NCI-H82 (cell line): ENCODE measurements at regions not wholly inside any gene's neighbourhood (a gene's known extent, or its start where the extent isn't known, plus 50 kb on each side); places are given as distances from the start of the nearest gene placed in this dataset.
A peak's percentile ranks its signal among the peaks of the same experiment; 100 is the strongest.

Experiments
- DNase-seq: peaks from one replicate; lab custom pipeline; 2025; lab: John Stamatoyannopoulos, UW

DNA sequence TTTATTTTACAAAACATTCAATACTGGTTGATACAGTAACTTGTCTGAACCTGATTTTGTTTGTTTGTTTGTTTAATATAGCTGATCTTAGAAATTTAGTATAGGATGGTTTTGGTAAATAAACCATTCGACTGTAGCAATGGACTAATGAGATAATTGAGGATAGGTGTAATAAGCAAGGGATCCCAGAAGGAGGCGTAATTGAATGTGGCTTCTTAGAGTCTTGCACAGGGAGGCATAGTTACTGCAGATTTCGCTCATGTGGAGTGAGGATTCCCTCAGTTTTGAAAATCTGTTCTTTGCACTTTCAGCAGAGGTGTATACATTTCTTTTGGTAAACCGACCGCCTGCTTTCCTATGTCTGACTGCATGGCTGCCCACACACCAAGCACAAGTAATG, 709.6 kb downstream of the SOCS6 start:
- DNase-seq: peak; percentile 12

DNA sequence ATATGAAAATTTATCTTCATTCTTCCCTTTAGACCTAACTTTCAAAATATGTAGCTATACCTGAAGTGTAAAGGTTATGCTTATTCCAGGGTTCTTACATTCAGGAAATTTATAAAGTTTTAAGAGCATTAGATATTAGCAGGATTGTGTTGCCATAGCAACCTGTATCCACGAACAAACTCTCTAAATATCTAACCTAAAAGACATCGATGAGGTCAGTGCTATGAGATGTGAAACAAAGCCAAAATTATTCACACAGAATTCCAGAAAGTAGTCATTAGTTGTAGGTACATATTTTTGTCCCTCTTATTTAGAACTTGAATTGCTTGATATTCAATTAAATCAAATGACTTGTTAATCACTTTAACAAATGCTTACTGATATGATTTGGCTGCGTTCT, 705.3 kb downstream of the SOCS6 start:
- DNase-seq: no peak

DNA sequence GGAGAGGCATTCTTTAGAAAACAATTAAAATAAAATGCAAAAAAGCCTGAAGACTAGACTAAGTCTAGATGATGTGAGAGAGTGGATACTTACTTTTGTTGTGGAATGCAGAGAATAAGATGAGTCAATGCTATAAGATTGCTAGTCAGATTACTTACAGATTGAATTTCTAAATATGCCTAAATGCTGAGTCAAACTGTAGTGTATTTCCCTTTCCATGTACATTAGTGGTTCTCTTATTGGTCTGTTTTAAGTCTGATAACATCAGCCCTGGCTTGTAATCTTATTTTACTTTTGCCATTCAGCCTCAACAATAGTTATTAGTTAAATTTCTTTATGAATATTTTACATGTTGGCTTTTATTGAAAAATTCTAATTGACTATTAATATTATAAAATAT, 702.7 kb downstream of the SOCS6 start:
- DNase-seq: no peak

DNA sequence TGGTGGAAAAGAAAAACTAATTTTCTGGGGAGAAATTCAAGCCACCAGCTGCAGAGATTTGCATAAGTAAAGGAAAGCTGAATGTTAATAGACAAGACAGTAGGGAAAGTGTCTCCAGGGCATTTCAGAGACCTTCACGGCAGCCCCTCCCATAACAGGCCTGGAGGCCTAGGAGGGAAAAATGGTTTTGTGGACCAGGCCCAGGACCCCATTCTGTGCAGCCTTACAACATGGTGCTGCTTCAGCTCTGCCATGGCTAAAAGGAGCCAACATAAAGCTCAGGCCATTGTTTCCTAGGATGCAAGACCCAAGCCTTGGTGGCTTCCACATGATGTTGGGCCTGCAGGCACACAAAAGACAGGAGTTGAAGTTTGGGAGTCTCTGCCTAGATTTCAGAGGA, 697.1 kb downstream of the SOCS6 start:
- DNase-seq: no peak

DNA sequence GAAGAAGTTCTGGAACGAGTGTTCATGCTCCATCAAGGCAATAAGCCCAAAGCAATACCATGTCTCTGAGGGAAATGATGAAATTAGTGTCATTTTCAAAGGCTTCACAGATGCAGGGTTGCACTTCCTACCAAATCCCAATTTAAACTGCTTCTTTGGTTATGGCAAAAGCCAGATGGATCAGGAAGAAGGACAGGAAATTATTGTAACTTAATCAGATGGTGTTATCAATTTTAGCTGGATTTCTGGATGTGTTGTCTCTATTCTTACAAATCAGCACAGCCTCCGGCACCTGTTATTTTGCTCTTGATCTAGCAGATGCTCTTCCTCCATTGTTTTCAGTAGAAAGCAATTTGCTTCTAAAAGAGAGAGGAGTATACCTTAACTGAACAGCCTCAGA, 693.4 kb downstream of the SOCS6 start:
- no peak for DNase-seq

DNA sequence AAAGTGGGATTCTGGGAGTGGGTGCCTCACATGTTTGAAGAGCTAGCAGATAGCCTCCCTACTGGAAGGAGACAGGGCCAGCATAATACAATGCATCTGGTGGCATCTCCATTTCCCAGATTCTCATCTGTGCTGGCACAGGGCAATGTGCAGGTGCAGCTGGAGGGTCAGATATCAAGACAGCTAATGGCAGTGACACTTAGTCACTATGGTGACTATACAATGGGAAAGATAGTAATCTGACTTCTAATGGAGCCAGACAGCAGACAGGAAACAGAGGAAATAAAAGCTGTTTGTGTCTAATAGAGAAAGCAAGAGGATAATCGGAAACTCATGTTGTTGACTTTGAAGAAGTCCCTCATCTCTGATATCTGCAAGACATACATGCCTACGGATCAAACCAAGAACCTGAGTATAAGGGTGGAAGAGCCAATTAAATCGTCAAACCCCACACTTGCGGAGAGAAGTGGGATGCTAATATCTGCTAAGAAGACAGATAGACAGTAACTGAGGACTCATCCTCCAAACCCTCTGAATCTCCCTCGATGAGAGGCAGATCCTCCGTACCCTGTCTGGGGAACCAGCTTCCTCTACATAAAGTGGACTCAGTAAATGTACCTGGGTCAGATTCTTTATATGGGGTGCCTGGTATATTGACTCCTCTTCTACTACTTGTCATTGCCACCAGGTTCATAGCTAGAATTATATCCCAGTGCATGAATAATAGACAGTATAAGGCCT, 692.7 kb downstream of the SOCS6 start:
- no peak for DNase-seq

DNA sequence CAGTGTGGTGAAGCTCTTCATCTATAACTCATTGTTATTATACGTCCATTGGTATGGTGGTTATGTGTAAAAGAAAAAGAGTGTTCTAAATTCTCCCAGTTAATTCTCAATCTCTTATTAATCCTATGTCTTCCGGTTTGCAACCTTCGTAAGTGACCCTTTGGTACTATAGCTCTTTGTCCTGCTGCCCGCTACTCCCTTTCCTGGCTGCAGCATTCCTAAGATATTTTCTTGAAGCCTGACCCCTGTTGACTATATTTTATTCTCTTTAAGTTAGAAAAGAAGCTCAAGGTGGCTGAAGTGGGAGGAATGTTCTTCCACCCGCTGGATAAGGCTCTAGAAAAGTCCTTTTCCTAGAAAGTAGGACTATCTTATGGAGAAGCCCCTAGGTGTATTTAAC, 684.8 kb downstream of the SOCS6 start:
- no peak for DNase-seq

DNA sequence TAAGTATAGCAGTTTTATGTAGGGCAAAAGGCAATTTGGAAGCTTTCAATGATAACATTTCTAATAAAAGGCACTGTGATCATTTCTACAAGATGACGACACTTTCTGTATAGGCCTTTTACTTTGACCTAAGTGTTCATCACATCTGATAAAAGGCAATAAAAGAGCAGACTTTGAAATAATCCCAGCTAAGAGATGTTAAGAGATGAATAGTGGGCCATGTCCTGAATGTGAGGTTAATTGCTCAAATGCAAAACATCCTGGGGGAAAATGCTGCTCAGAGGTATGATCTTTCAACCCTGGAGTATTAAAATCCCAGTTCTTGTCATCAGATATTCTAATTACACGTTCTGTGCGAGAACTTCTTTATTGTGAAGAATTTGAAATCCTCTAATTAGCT, 677.6 kb downstream of the SOCS6 start:
- DNase-seq: no peak

DNA sequence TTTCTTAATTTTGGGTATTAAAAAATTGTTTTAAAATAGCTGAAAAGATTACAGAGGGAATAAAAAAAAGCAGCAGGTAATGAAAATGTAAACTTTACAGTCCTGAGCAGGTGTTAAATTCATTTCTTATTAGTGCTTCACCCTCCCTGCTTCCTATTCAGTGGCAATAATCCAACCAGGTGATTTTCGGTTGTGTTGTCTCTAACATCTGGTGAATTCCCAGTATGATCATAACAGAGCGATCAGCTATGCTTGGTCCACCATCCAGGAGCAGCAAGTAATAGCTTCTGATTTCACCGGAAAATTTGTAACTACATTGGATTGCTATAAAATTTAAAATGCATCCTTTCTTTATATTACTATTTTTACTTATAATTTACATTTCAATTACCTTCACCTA, 673.1 kb downstream of the SOCS6 start:
- no peak for DNase-seq

DNA sequence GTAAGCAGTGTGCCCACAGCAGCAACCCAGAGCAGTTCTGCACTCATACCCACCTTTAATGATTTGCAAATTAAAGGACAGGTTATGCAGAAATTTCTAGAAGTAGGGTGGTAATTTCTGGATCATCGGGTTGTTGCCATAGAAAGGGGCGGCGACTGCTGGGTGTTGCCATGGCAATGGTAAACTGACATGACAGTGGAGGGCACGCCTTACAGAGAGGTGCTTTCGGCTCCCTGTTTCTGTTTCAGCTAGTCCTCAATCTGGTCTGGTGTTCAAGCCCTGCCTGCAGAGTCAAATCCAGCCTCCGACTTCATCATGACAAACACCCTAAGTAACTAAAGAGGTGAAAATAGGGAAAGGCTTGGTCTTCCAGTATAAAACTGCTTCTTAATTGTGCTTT, 667.7 kb downstream of the SOCS6 start:
- DNase-seq: no peak

DNA sequence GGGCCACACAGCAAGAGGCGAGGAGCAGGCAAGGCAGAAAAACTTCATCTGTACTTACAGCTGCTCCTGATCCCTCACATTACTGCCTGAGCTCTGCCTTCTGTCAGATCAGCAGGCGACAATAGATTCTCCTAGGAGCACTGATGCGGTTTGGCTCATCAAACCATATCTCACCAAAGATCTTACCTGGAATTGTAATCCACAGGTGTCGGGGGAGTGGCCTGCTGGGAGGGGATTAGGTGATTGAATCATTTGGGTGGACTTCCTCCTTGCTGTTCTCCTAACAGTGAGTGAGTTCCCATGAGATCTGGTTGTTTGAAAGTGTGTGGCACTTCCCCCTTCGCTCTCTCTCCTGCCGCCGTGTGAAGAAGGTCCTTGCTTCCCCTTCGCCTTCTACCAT, 647.3 kb downstream of the SOCS6 start:
- DNase-seq: no peak

DNA sequence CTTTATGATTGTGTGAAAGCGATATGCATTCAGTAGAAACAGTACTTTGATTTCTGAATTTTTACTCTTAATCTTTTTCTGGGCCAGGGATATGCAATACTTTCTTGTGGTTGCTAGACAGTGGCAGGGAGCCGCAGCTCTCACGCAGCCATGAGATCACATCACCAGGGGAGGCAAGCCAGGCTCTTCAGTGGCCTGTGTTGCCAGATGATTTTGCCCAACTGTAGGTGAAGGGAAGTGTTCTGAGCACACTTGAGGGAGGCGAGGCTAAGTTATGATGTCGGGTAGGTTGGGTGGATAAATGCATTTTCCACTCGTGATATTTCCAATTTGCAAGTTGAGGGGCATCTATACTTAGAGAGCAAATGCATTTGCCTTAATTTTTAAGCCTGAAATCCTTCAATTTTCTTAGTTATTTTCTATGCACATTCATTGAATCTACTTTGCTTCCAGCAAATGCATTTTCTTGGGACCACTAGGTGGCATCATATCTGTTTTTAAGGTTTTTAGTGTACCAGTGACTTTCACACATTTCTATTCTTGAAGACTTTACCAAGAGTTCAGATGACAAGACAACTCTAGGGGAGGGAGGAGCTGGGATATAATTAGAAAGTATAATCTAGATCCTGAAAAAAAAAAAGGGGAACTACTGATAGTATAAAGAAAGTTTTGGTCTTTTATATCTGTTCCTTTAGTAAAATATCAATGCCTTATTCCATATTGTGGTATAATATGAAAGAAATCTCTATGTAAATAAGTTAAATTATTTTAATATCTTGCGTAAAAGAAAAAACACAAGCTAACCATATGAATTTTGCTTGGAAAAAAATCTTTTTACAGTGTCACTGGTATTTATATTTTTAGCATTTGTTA, 643.3 kb downstream of the SOCS6 start:
- DNase-seq: peak; percentile 47

DNA sequence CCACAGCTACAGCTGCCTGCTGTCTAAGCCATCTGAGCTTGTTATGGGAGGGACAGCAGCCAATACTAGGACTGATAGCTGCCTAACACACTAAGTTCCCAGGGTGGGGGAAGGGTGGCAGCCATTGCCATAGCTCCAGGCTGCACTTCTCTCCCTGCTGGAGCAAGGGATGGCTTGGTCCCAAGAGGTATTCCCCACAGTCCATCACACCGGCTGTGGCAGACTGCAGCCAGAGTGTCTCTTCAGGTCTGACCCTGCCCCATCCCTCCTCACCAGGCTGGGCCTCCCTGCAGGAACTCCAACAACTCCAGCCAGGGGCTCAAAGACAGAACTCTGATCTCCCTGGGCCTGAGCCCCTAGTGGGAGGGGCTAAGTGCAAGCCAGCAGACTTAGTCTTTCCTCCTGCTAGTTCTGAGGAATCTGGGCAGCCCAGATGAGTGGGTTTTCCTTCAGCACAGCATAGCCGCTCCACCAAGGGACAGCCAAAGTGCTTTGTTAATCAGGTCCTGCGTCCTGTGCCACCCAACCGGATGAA, 632.1 kb downstream of the SOCS6 start:
- peak; percentile 69 for DNase-seq

DNA sequence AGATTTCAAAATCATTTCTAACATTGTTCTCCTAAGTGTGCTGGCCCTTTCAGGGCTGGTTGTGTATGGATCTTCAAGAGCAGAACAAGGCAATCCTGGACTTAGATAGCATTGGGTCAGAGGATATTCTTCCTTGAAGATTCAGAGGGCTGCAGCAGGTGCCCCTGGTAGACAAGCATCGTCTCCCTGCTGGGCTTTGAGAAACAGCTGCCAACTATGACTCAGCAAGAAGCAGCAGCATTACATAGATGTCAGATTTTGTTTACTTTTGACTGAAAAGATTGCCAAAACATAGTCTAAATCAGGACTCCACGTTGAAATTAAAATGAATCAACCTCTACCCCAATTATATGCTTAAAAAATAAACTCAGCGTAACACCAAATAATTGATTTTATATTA, 618.8 kb downstream of the SOCS6 start:
- peak; percentile 5 for DNase-seq

DNA sequence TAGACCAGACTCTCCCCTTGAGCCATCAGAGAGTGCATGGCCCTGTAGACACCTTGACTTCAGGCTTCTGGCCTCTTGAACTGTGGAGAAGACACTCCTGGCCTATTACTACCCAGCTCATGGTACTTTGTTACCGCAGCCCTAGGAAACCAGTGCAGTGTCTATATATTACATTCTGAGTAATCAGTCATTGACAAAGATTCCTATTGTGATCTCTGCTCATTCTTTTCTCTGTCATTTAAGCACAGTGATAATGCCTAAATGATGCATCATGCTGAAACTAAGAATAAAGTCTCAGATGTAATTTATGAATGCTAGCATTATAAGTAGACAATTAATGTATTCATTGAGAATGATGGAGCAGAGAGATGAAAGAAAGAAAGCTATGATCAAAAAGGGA, 603.5 kb downstream of the SOCS6 start:
- DNase-seq: no peak

DNA sequence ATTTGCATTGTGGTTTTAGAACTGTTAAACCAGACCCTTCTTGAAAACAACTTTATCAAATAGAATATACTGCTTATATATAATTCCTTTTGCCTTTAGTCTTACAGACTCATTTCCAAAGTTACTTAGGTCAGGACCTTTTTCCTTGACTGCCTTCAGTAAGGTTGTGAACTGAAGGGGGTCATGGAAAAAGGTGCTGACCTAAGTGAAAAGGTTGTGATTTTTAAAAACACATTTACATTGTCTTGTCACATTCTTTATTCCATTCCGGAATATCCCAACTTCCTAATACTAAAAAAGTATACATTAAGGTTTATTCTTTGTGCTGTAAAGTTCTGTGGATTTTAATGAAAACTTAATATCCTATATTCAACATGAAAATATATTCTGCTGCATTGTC, 581.4 kb downstream of the SOCS6 start:
- no peak for DNase-seq

DNA sequence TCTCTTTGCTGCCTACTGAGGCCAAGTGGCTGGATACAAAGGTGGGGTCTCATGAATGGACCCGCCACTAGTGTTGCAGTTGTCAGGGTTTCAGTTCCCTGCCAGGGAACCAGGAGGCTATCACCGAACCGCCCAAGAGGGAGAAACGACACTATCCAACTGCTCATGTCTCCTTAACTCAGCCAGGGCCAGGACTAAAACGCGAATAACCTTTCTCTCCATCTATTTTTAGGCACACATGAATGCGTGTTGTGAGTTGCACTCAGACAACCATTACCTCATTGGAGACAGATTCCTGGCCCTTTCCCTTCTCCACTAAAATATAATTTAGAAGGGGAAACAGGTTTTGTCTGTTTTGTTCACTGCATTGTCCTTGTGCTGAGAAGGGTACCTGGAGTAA, 559.5 kb downstream of the SOCS6 start:
- no peak for DNase-seq

DNA sequence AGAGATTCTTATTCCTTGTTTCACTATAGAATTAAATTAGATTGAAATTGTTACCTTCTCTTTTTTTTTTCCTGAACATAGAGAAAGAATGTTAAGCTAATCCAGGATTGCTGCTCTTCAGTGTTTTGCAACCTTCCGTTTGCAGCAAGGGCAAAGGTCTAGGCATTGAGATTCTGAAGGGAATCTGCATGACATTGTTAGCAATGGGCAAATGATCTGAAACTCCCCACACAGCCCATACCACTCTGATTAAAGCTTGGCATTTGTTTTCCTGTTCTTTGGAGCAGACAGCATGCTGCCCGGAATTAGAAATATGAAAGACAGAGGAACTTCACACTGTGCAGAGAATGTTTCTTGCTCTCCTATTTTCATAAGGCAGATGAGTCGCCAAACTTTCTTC, 551.8 kb downstream of the SOCS6 start:
- DNase-seq: no peak

DNA sequence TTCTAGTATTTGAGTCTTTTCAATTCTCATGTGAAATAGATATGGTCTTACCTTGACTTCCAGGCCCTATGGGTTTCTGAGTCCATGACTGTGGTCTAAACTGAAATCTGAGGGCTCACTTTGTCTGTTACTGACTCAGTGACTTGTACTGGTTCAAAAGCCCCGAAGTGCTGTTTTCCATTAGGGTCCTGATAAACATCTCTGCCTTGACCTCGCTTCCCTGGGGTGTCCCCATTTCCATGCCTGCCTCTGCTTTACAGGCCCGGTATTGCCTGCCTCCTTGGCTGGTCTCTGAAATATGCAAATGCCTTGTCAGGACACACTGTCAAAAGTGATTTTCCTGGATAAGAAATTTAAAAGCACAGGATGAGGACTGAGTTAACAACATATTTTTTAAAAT, 538.8 kb downstream of the SOCS6 start:
- DNase-seq: no peak

DNA sequence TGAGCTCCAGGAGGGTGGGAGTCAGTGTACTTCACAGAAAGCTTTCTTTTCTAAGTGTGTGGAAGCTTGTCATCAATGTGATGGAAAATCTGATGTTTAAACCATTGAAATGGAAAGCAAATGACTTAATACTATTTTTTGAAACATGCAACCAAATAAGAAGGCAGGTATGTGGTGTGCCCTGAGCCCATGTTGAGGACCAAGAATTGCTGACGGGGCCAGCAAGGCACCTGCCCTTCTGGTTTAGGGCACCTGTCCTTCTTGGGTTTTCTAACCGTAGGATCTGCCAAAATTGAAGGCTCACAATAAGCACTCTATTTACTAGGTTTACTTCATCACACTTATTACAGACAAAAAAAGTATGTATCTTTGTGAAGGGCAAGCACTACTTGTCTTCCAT, 537.7 kb downstream of the SOCS6 start:
- DNase-seq: no peak

DNA sequence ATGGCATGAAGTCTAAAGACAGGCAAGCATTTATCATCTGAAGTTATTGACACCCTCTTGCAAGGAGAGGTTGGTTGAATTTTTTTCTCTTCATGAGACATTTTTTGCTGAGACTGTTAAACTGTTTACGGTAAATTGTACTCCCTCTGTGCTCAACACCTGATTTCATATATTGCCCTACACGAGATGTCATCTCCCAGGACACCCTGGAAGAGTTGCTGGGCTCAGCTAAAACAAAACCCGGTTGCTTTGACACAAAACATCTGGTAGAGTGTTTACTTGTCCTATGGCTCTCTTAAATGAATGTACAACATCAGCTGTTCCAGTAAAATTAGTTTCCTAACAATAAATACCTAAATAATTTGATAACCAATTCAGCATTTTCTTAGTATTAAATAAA, 533.8 kb downstream of the SOCS6 start:
- no peak for DNase-seq

DNA sequence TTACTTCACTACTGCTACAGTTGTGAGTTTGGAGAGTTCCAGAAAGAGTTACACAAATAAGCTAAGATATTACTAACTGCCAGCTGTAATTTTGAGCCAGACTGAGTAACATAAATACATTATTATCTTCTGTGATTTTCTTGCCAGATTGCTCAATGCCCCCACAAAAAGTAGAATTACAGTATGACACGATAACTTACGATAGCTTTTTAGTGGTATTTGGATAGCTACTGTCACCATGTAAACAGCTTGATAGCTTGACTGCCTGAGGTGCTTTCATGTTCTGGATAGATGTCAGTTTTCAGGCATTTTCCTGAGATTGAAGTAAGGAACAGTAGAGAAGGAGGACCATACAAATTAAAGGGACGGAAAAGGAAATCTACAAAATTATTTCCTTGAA, 533.3 kb downstream of the SOCS6 start:
- no peak for DNase-seq

DNA sequence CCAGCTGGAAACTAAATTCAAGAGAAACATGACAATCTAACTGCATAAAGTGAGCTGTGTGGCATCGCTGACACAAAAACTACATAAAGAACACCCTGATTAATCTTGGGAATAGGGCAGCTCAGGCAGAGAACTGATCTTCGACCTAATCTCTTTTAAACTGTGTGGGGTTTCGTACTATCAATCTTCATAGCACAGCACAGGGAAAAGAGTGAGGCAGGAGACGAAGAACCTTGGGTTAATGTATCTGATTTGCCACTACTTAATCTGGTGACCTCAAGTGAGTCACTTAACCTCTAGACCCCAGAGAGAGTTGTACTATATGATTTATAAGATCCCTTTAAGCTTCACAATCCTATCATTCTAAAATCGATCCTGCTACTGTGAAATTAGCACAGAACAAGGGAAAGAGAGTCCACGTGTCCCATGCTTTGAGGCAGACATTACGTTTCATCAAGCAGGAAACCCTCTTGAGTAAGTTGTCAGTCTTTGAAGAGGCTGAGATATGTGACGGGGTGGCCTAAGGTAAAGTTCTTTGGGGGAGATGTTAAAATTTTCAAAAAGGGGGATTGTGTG, 519.7 kb downstream of the SOCS6 start:
- DNase-seq: no peak
